ENCODE measurements at regions not wholly inside any gene's neighbourhood (a gene's known extent, or its start where the extent isn't known, plus 50 kb on each side); places are given as distances from the start of the nearest gene placed in this dataset.

GRCh38 chr5:144585681-144586080 is 415.0 kb downstream of the KCTD16 start:
- TF ChIP-seq POLR2A (IDR thresholded peaks at IDR 0.05; ENCODE audit: extremely low read depth, insufficient read length) (no peak), MYC (IDR thresholded peaks at IDR 0.05; ENCODE audit: low read depth, low read length) (no peak), MAX (IDR thresholded peaks at IDR 0.05; ENCODE audit: low read depth, low read length) (no peak)
- TF ChIP-seq, protein P1, sequence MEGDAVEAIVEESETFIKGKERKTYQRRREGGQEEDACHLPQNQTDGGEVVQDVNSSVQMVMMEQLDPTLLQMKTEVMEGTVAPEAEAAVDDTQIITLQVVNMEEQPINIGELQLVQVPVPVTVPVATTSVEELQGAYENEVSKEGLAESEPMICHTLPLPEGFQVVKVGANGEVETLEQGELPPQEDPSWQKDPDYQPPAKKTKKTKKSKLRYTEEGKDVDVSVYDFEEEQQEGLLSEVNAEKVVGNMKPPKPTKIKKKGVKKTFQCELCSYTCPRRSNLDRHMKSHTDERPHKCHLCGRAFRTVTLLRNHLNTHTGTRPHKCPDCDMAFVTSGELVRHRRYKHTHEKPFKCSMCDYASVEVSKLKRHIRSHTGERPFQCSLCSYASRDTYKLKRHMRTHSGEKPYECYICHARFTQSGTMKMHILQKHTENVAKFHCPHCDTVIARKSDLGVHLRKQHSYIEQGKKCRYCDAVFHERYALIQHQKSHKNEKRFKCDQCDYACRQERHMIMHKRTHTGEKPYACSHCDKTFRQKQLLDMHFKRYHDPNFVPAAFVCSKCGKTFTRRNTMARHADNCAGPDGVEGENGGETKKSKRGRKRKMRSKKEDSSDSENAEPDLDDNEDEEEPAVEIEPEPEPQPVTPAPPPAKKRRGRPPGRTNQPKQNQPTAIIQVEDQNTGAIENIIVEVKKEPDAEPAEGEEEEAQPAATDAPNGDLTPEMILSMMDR (IDR thresholded peaks at IDR 0.05; ENCODE audit: low read depth, low read length) = no peak

Measured in NB4 (cell line).